ENCODE measurements at regions not wholly inside any gene's neighbourhood (a gene's known extent, or its start where the extent isn't known, plus 50 kb on each side); places are given as distances from the start of the nearest gene placed in this dataset.

- no peak overlapping the region for H3K27ac Mint-ChIP-seq
- H3K9me3 Mint-ChIP-seq (ENCODE audit: low read depth): peaks cover 4% of the 10 kb centered on the region
- H3K36me3 Mint-ChIP-seq (ENCODE audit: insufficient read depth): no peaks in the 10 kb centered on the region
- H3K4me3 Mint-ChIP-seq (ENCODE audit: low read depth): no peak overlapping the region
- no peaks in the 10 kb centered on the region for H3K27me3 Mint-ChIP-seq
- H3K4me1 Mint-ChIP-seq (ENCODE audit: low read depth): peaks cover 8% of the 10 kb centered on the region
- no peak for DNase-seq (ENCODE audit: low spot score, unreplicated experiment)
- no peak for TF ChIP-seq CTCF (IDR thresholded peaks at IDR 0.05; ENCODE audit: unreplicated experiment)
Observed at GRCh38 chr4:117533501-117533900, 448.1 kb upstream of the TRAM1L1 start.

GRCh38 chr4:117545039-117545438, 459.7 kb upstream of the TRAM1L1 start:
- Mint-ChIP-seq H3K27ac (no peak overlapping the region), H3K4me3 (ENCODE audit: low read depth) (no peak overlapping the region), H3K27me3 (no peaks in the 10 kb centered on the region), H3K4me1 (ENCODE audit: low read depth) (no peaks in the 10 kb centered on the region), H3K9me3 (ENCODE audit: low read depth) (peaks cover 4% of the 10 kb centered on the region), H3K36me3 (ENCODE audit: insufficient read depth) (no peaks in the 10 kb centered on the region)
- DNase-seq (ENCODE audit: low spot score, unreplicated experiment): no peak
- no peak for TF ChIP-seq CTCF (IDR thresholded peaks at IDR 0.05; ENCODE audit: unreplicated experiment)

- H3K27me3 Mint-ChIP-seq: no peaks in the 10 kb centered on the region
- no peak for DNase-seq (ENCODE audit: low spot score, unreplicated experiment)
- H3K9me3 Mint-ChIP-seq (ENCODE audit: low read depth): peaks cover 4% of the 10 kb centered on the region
- H3K4me3 Mint-ChIP-seq (ENCODE audit: low read depth): no peak overlapping the region
- TF ChIP-seq CTCF (IDR thresholded peaks at IDR 0.05; ENCODE audit: unreplicated experiment): no peak
- no peaks in the 10 kb centered on the region for H3K4me1 Mint-ChIP-seq (ENCODE audit: low read depth)
- no peak overlapping the region for H3K27ac Mint-ChIP-seq
- no peaks in the 10 kb centered on the region for H3K36me3 Mint-ChIP-seq (ENCODE audit: insufficient read depth)
Observed at GRCh38 chr4:117549524-117549923, 464.1 kb upstream of the TRAM1L1 start.

- H3K4me1 Mint-ChIP-seq (ENCODE audit: low read depth): no peaks in the 10 kb centered on the region
- H3K9me3 Mint-ChIP-seq (ENCODE audit: low read depth): peaks cover 4% of the 10 kb centered on the region
- TF ChIP-seq CTCF (IDR thresholded peaks at IDR 0.05; ENCODE audit: unreplicated experiment): no peak
- no peaks in the 10 kb centered on the region for H3K27me3 Mint-ChIP-seq
- DNase-seq (ENCODE audit: low spot score, unreplicated experiment): no peak
- H3K27ac Mint-ChIP-seq: no peak overlapping the region
- H3K4me3 Mint-ChIP-seq (ENCODE audit: low read depth): no peak overlapping the region
- no peaks in the 10 kb centered on the region for H3K36me3 Mint-ChIP-seq (ENCODE audit: insufficient read depth)
Observed at GRCh38 chr4:117550085-117550484, 464.7 kb upstream of the TRAM1L1 start.

GRCh38 chr4:117560329-117560728, 474.0 kb upstream of the NDST3 start:
- Mint-ChIP-seq H3K27me3 (no peaks in the 10 kb centered on the region), H3K4me3 (ENCODE audit: low read depth) (no peak overlapping the region), H3K36me3 (ENCODE audit: insufficient read depth) (no peaks in the 10 kb centered on the region), H3K27ac (no peak overlapping the region), H3K9me3 (ENCODE audit: low read depth) (no peaks in the 10 kb centered on the region), H3K4me1 (ENCODE audit: low read depth) (no peaks in the 10 kb centered on the region)
- TF ChIP-seq CTCF (IDR thresholded peaks at IDR 0.05; ENCODE audit: unreplicated experiment): no peak
- no peak for DNase-seq (ENCODE audit: low spot score, unreplicated experiment)
